Muscle layer of duodenum (tissue), 2 donors: ENCODE measurements at regions not wholly inside any gene's neighbourhood (a gene's known extent, or its start where the extent isn't known, plus 50 kb on each side); places are given as distances from the start of the nearest gene placed in this dataset.
"Not testable (repeated sequence)": the region's sequence is repeated elsewhere in the genome, so short reads cannot be mapped to it uniquely, and the experiment has no call there.

Experiments used
- H3K27ac ChIP-seq: one replicate; pipeline ENCODE4 v1.7.0; 2013; ENCODE audit warnings: mild to moderate bottlenecking, low read length
- H3K27me3 ChIP-seq: one replicate; pipeline ENCODE4 v1.7.0; 2013; ENCODE audit warnings: low read depth, mild to moderate bottlenecking, control low read depth, low read length
- H3K36me3 ChIP-seq, 2 donors: one replicate each; pipeline ENCODE4 v1.7.0; 2013; ENCODE audit warnings: low read length in 2 of 2, control low read depth in 1 of 2, mild to moderate bottlenecking in 1 of 2; ENCODE audit not compliant: insufficient read depth in 2 of 2, control insufficient read depth in 1 of 2
- H3K4me1 ChIP-seq, 2 donors: one replicate each; pipeline ENCODE4 v1.7.0; 2013; ENCODE audit warnings: low read length in 2 of 2, mild to moderate bottlenecking in 2 of 2, control low read depth in 1 of 2, moderate library complexity in 1 of 2; ENCODE audit not compliant: insufficient read depth in 2 of 2, control insufficient read depth in 1 of 2
- H3K4me3 ChIP-seq, 2 donors: one replicate each; pipeline ENCODE4 v1.7.0; 2013; ENCODE audit warnings: low read length in 2 of 2, low read depth in 1 of 2, mild to moderate bottlenecking in 1 of 2
- H3K9me3 ChIP-seq, 2 donors: one replicate each; pipeline ENCODE4 v1.7.0; 2013; ENCODE audit warnings: low read length in 2 of 2, control low read depth in 1 of 2, mild to moderate bottlenecking in 1 of 2; ENCODE audit not compliant: control insufficient read depth in 1 of 2
- donor health status: healthy.

GRCh38 chr6:74277777-74278186, 581.8 kb downstream of the CD109 start:
- Histone ChIP-seq H3K4me1 (peaks cover 0 to 8% of the 10 kb centered on the region in 2 donors), H3K27ac (no peak overlapping the region), H3K27me3 (no peaks in the 10 kb centered on the region), H3K36me3 (no peaks in the 10 kb centered on the region), H3K9me3 (no peaks in the 10 kb centered on the region), H3K4me3 (no peak overlapping the region)

GRCh38 chr6:74273541-74273940, 577.5 kb downstream of the CD109 start:
- Histone ChIP-seq H3K9me3 (no peaks in the 10 kb centered on the region), H3K4me3 (no peak overlapping the region), H3K27me3 (no peaks in the 10 kb centered on the region), H3K27ac (no peak overlapping the region), H3K36me3 (no peaks in the 10 kb centered on the region), H3K4me1 (peaks cover 0 to 8% of the 10 kb centered on the region in 2 donors)

GRCh38 chr6:74269600-74269858, 573.5 kb downstream of the CD109 start:
- Histone ChIP-seq H3K27ac (no peak overlapping the region), H3K36me3 (no peaks in the 10 kb centered on the region), H3K27me3 (no peaks in the 10 kb centered on the region), H3K9me3 (no peaks in the 10 kb centered on the region), H3K4me1 (no peaks in the 10 kb centered on the region), H3K4me3 (no peak overlapping the region)

- Histone ChIP-seq H3K27ac (no peak overlapping the region), H3K4me3 (no peak overlapping the region), H3K36me3 (no peaks in the 10 kb centered on the region), H3K4me1 (no peaks in the 10 kb centered on the region), H3K9me3 (no peaks in the 10 kb centered on the region), H3K27me3 (no peaks in the 10 kb centered on the region)
Measured at GRCh38 chr6:74268815-74269599, 573.0 kb downstream of the CD109 start.

- Histone ChIP-seq H3K4me1 (no peaks in the 10 kb centered on the region), H3K27ac (no peak overlapping the region), H3K9me3 (no peaks in the 10 kb centered on the region), H3K36me3 (no peaks in the 10 kb centered on the region), H3K27me3 (no peaks in the 10 kb centered on the region), H3K4me3 (no peak overlapping the region)
Measured at GRCh38 chr6:74259981-74260380, 564.0 kb downstream of the CD109 start.

- Histone ChIP-seq H3K36me3 (no peaks in the 10 kb centered on the region), H3K9me3 (no peaks in the 10 kb centered on the region), H3K27me3 (no peaks in the 10 kb centered on the region), H3K4me1 (peaks cover 0 to 6% of the 10 kb centered on the region in 2 donors), H3K4me3 (no peak overlapping the region), H3K27ac (no peak overlapping the region)
Measured at GRCh38 chr6:74256781-74257180, 560.8 kb downstream of the CD109 start.

- no peaks in the 10 kb centered on the region for H3K36me3 ChIP-seq
- no peak overlapping the region for H3K27ac ChIP-seq
- H3K4me1 ChIP-seq = peaks cover 0 to 10% of the 10 kb centered on the region in 2 donors
- no peaks in the 10 kb centered on the region for H3K27me3 ChIP-seq
- H3K9me3 ChIP-seq = no peaks in the 10 kb centered on the region
- no peak overlapping the region for H3K4me3 ChIP-seq
Measured at GRCh38 chr6:74256381-74256780, 560.4 kb downstream of the CD109 start.

GRCh38 chr6:74255007-74255406, 559.0 kb downstream of the CD109 start:
- H3K4me3 ChIP-seq = not testable (repeated sequence)

GRCh38 chr6:74254147-74254546, 558.1 kb downstream of the CD109 start:
- not testable (repeated sequence) for H3K27me3 ChIP-seq, H3K36me3 ChIP-seq, H3K9me3 ChIP-seq, H3K27ac ChIP-seq, H3K4me3 ChIP-seq
- peaks cover 0 to 20% of the 10 kb centered on the region in 2 donors for H3K4me1 ChIP-seq

More at GRCh38 chr6:74255007-74255406, 559.0 kb downstream of the CD109 start:
- H3K27ac ChIP-seq, H3K9me3 ChIP-seq, H3K27me3 ChIP-seq, H3K36me3 ChIP-seq: not testable (repeated sequence)
- peaks cover 0 to 19% of the 10 kb centered on the region in 2 donors for H3K4me1 ChIP-seq

GRCh38 chr6:74253261-74253660, 557.3 kb downstream of the CD109 start:
- no peaks in the 10 kb centered on the region for H3K9me3 ChIP-seq
- H3K4me3 ChIP-seq = no peak overlapping the region
- H3K36me3 ChIP-seq = no peaks in the 10 kb centered on the region
- no peaks in the 10 kb centered on the region for H3K27me3 ChIP-seq
- no peak overlapping the region for H3K27ac ChIP-seq
- peaks cover 0 to 20% of the 10 kb centered on the region in 2 donors for H3K4me1 ChIP-seq

- peaks cover 0 to 20% of the 10 kb centered on the region in 2 donors for H3K4me1 ChIP-seq
- H3K27ac ChIP-seq = no peak overlapping the region
- H3K4me3 ChIP-seq = no peak overlapping the region
- no peaks in the 10 kb centered on the region for H3K27me3 ChIP-seq
- H3K9me3 ChIP-seq = no peaks in the 10 kb centered on the region
- H3K36me3 ChIP-seq = no peaks in the 10 kb centered on the region
Measured at GRCh38 chr6:74250161-74250818, 554.3 kb downstream of the CD109 start.

GRCh38 chr6:74249658-74250057, 553.7 kb downstream of the CD109 start:
- H3K4me1 ChIP-seq = peaks cover 0 to 20% of the 10 kb centered on the region in 2 donors
- no peaks in the 10 kb centered on the region for H3K9me3 ChIP-seq
- H3K36me3 ChIP-seq = no peaks in the 10 kb centered on the region
- no peak overlapping the region for H3K27ac ChIP-seq
- no peaks in the 10 kb centered on the region for H3K27me3 ChIP-seq
- no peak overlapping the region for H3K4me3 ChIP-seq
